Choroid plexus epithelial cell (primary cell): ENCODE measurements at regions not wholly inside any gene's neighbourhood (a gene's known extent, or its start where the extent isn't known, plus 50 kb on each side); places are given as distances from the start of the nearest gene placed in this dataset.

Source experiments
- DNase-seq: peaks from one replicate; pipeline ENCODE4 v3.0.0-alpha.2; 2010; ENCODE audit warnings: low read depth
- H3K4me3 ChIP-seq: 2 replicates; pipeline ENCODE4 v1.5.1; 2011; ENCODE audit warnings: low read depth, mild to moderate bottlenecking, control low read depth, low read length, moderate library complexity
- CTCF ChIP-seq: conservative IDR thresholded peaks from 2 replicates; pipeline ENCODE4 v1.5.1; 2011; ENCODE audit warnings: low read depth, mild to moderate bottlenecking, control low read depth, inconsistent platforms, low read length, moderate library complexity

GRCh38 chr13:74945637-74946036 lies 536.3 kb downstream of the TBC1D4 start:
- no peak for DNase-seq
- H3K4me3 ChIP-seq, result no peak overlapping the region
- TF ChIP-seq CTCF, result no peak

GRCh38 chr13:74931698-74932433 lies 550.1 kb downstream of the TBC1D4 start:
- no peak for DNase-seq
- TF ChIP-seq CTCF, result no peak
- H3K4me3 ChIP-seq, result no peak overlapping the region

GRCh38 chr13:74930402-74931165 lies 551.4 kb downstream of the TBC1D4 start:
- DNase-seq, result peak; percentile 63
- TF ChIP-seq CTCF, result no peak
- no peak overlapping the region for H3K4me3 ChIP-seq

GRCh38 chr13:74929436-74929835 lies 552.5 kb downstream of the TBC1D4 start:
- DNase-seq, result no peak
- TF ChIP-seq CTCF, result no peak
- H3K4me3 ChIP-seq, result no peak overlapping the region

GRCh38 chr13:74927823-74928222 lies 554.1 kb downstream of the TBC1D4 start:
- no peak for DNase-seq
- TF ChIP-seq CTCF, result no peak
- H3K4me3 ChIP-seq, result no peak overlapping the region

GRCh38 chr13:74922963-74923362 lies 559.0 kb downstream of the TBC1D4 start:
- no peak for DNase-seq
- TF ChIP-seq CTCF, result no peak
- H3K4me3 ChIP-seq, result no peak overlapping the region
